Endothelial cell of umbilical vein (primary cell): ENCODE measurements at regions not wholly inside any gene's neighbourhood (a gene's known extent, or its start where the extent isn't known, plus 50 kb on each side); places are given as distances from the start of the nearest gene placed in this dataset.

ENCODE experiments used
- BruUV-seq: library from RNA; stranded (reverse); fragments of 400-500 nt; replicated peaks from 2 replicates; lab custom pipeline; 2021; lab: Mats Ljungman, UMichigan
- CTCF ChIA-PET: fragments of 300-600, 350-600 bp; sonication (Branson Sonifier 250); formaldehyde crosslinking; loops from one replicate; lab custom pipeline; 2021; ENCODE audit warnings: antibody characterized with exemption, inconsistent platforms; lab: Charles Lee
- POLR2A ChIA-PET: fragments of 300-600, 350-600 bp; sonication (Branson Sonifier 250); formaldehyde crosslinking; loops from one replicate; lab custom pipeline; 2021; ENCODE audit warnings: antibody characterized with exemption, inconsistent platforms; lab: Charles Lee
- DNase-seq: peaks from one replicate; pipeline ENCODE4 v3.0.0-alpha.2; 2011; ENCODE audit warnings: low read depth, low spot score
- FAIRE-seq: peaks from 2 replicates; lab custom pipeline; 2011; peaks lifted over from hg19 to GRCh38; lab: Jason Lieb, UNC
- H2AFZ ChIP-seq: 2 replicates; pipeline ENCODE4 v1.6.0; 2012; ENCODE audit warnings: low read depth, low read length, control low read depth, inconsistent platforms
- H3K27ac ChIP-seq: 2 replicates; pipeline ENCODE4 v1.5.1; 2011; ENCODE audit warnings: low read depth, mild to moderate bottlenecking, control low read depth, low read length, moderate library complexity; ENCODE audit not compliant: insufficient read depth
- H3K27me3 ChIP-seq, 2 experiments: 2 replicates each; pipeline versions ENCODE4 v1.6.0 to v1.6.1; 2011; ENCODE audit warnings: low read length in 2 of 2, mixed read lengths in 1 of 2; ENCODE audit not compliant: control insufficient read depth in 2 of 2, insufficient read depth in 2 of 2
- H3K36me3 ChIP-seq, 2 experiments: 2 replicates in 1 of 2; 3 replicates in 1 of 2; pipeline ENCODE4 v1.5.1; 2011; ENCODE audit warnings: low read length in 2 of 2, mild to moderate bottlenecking in 1 of 2, moderate library complexity in 1 of 2; ENCODE audit not compliant: control insufficient read depth in 2 of 2, insufficient read depth in 2 of 2; ENCODE audit errors: extremely low read depth in 1 of 2
- H3K4me1 ChIP-seq: 3 replicates; pipeline ENCODE4 v1.5.1; 2011; ENCODE audit warnings: mild to moderate bottlenecking, low read length; ENCODE audit not compliant: control insufficient read depth, insufficient read depth; ENCODE audit errors: extremely low read depth
- H3K4me2 ChIP-seq: 2 replicates; pipeline ENCODE4 v1.6.1; 2011; ENCODE audit warnings: low read length, control low read depth, mixed read lengths; ENCODE audit not compliant: insufficient read depth
- H3K4me3 ChIP-seq, 3 experiments: fragments of 200-600 bp in 1 of 3; sonication (generic), shearing (Covaris generic) in 1 of 3; replicated peaks in 1 of 3; 2 replicates each; pipeline ENCODE4 v1.5.1; 2011 to 2016; ENCODE audit warnings: control low read depth in 3 of 3, low read length in 3 of 3, mild to moderate bottlenecking in 2 of 3, inconsistent platforms in 1 of 3, low read depth in 1 of 3, moderate library complexity in 1 of 3; ENCODE audit not compliant: insufficient read depth in 1 of 3
- H3K79me2 ChIP-seq: 2 replicates; pipeline ENCODE4 v1.6.0; 2012; ENCODE audit warnings: low read length, inconsistent platforms; ENCODE audit not compliant: control insufficient read depth, insufficient read depth
- H3K9ac ChIP-seq: replicated peaks from 2 replicates; pipeline ENCODE3; 2011; ENCODE audit warnings: low read length, control low read depth; ENCODE audit not compliant: insufficient read depth; ENCODE audit errors: extremely low read depth
- H3K9me1 ChIP-seq: replicated peaks from 3 replicates; pipeline ENCODE4 v1.6.0; 2011; ENCODE audit warnings: mild to moderate bottlenecking, low read length; ENCODE audit not compliant: control insufficient read depth, insufficient read depth; ENCODE audit errors: extremely low read depth
- H3K9me3 ChIP-seq: replicated peaks from 2 replicates; pipeline ENCODE4 v1.5.1; 2012; ENCODE audit warnings: low read length, inconsistent platforms; ENCODE audit not compliant: control insufficient read depth, insufficient read depth
- H4K20me1 ChIP-seq: replicated peaks from 2 replicates; pipeline ENCODE3; 2011; ENCODE audit warnings: mild to moderate bottlenecking, low read length; ENCODE audit not compliant: control insufficient read depth, insufficient read depth; ENCODE audit errors: extremely low read depth
- CTCF ChIP-seq, 2 donors: IDR thresholded peaks; 1 replicate in 1 of 2; 2 replicates in 1 of 2; pipeline ENCODE4 v1.5.1; 2011; ENCODE audit warnings: low read length in 2 of 2, mild to moderate bottlenecking in 2 of 2, moderate library complexity in 2 of 2, control low read depth in 1 of 2, inconsistent platforms in 1 of 2, low read depth in 1 of 2; ENCODE audit not compliant: insufficient read depth in 1 of 2; ENCODE audit errors: extremely low read depth in 1 of 2
- EZH2 ChIP-seq: IDR thresholded peaks from 2 replicates; pipeline ENCODE4 v1.6.1; 2012; ENCODE audit warnings: borderline replicate concordance, low read depth, mild to moderate bottlenecking, moderate library complexity, low read length, inconsistent platforms; ENCODE audit not compliant: severe bottlenecking
- FOS ChIP-seq: IDR thresholded peaks from 2 replicates; pipeline ENCODE4 v1.6.1; 2011; ENCODE audit warnings: mild to moderate bottlenecking, low read length, moderate library complexity, borderline replicate concordance; ENCODE audit not compliant: insufficient read depth
- GATA2 ChIP-seq: IDR thresholded peaks from 2 replicates; pipeline ENCODE4 v1.7.0; 2011; ENCODE audit warnings: low read depth, mild to moderate bottlenecking, moderate library complexity, mixed read lengths, low read length; ENCODE audit not compliant: insufficient read length, insufficient read depth
- JUN ChIP-seq: IDR thresholded peaks from 2 replicates; pipeline ENCODE4 v1.6.1; 2011; ENCODE audit warnings: borderline replicate concordance, low read depth; ENCODE audit not compliant: insufficient read length, insufficient read depth
- MAX ChIP-seq: IDR thresholded peaks from 2 replicates; pipeline ENCODE4 v1.6.1; 2011; ENCODE audit not compliant: insufficient read depth, insufficient read length
- MYC ChIP-seq: IDR thresholded peaks from one replicate; pipeline ENCODE4 v1.6.1; 2011; ENCODE audit warnings: mild to moderate bottlenecking, low read depth, low read length
- POLR2A ChIP-seq: IDR thresholded peaks from 2 replicates; pipeline ENCODE4 v1.6.1; 2012; ENCODE audit warnings: low read depth, mild to moderate bottlenecking, control low read depth, low read length
- POLR2AphosphoS5 ChIP-seq: IDR thresholded peaks from 2 replicates; pipeline ENCODE4 v1.6.1; 2012; ENCODE audit warnings: low read depth, mild to moderate bottlenecking, control low read depth, low read length, moderate library complexity; ENCODE audit not compliant: insufficient read depth
- dilution Hi-C: fragments of 300-500 bp; cut with MboI; formaldehyde crosslinking; loops from one replicate; pipeline ENCODE4 v1.15.0; 2019; ENCODE audit warnings: low sequenced_read_pairs; ENCODE audit not compliant: extremely low pct_ligation_motif_present
- intact Hi-C: fragments of 100-400 bp; cut with micrococcal nuclease; formaldehyde crosslinking; loops from one replicate; pipeline ENCODE4 v1.10.0; 2022

- TF ChIP-seq CTCF (IDR thresholded peaks at IDR 0.05; ENCODE audit: extremely low read depth in 1 of 2, insufficient read depth in 1 of 2, low read depth in 1 of 2, low read length in 2 of 2) (no peak), POLR2AphosphoS5 (no peak), MYC (no peak), EZH2 (no peak), GATA2 (no peak), JUN (no peak), MAX (no peak), POLR2A (no peak), FOS (no peak)
- intact Hi-C loops = no loop called here
- Histone ChIP-seq H3K27ac (no peak overlapping the region), H3K9ac (no peak overlapping the region), H3K36me3 (no peaks in the 10 kb centered on the region), H3K27me3 (no peaks in the 10 kb centered on the region), H3K4me3 (no peak overlapping the region), H4K20me1 (no peaks in the 10 kb centered on the region), H3K4me1 (no peaks in the 10 kb centered on the region), H3K4me2 (no peak overlapping the region), H2AFZ (no peak overlapping the region), H3K9me3 (no peaks in the 10 kb centered on the region), H3K79me2 (no peaks in the 10 kb centered on the region), H3K9me1 (no peaks in the 10 kb centered on the region)
- dilution Hi-C loops = no loop called here
- CTCF ChIA-PET = no interaction called here
- no TSS peak for BruUV-seq
- no peak for DNase-seq
- POLR2A ChIA-PET = no interaction called here
- no peak for FAIRE-seq
These were observed 766.4 kb upstream of the FAM98A start for GRCh38 chr2:34365512-34365911.
